ENCODE measurements at regions not wholly inside any gene's neighbourhood (a gene's known extent, or its start where the extent isn't known, plus 50 kb on each side); places are given as distances from the start of the nearest gene placed in this dataset.
"Not testable (repeated sequence)": the region's sequence is repeated elsewhere in the genome, so short reads cannot be mapped to it uniquely, and the experiment has no call there.

GRCh38 chr21:10270211-10270610, 251.2 kb upstream of the TPTE start:
- DNase-seq, result peak; percentile 38

DNA sequence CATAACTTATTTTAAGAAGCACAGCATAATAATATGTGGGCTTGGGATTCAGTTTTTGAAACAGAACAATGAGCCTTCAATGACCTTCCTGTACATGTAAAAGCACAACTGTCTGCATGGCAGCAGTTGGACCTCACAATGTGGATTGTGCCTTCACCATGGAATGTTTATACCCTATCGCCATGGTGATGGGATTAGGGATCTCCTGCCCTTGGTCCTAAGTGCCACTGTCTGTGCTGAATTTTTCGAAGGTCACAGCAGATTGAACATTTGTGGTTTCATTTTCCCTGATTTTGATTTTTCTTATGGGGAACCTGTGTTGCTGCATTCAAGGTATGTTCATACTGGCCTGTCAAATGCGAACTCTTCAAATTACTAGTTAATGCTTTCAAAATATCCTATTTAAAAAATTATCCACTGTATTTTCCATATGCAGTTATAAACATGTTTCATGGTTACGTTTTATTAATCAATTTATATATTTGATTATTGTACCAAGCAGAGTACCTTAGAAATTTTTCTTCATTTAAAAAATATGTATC, 249.6 kb upstream of the TPTE start:
- peak; percentile 0 for DNase-seq

DNA sequence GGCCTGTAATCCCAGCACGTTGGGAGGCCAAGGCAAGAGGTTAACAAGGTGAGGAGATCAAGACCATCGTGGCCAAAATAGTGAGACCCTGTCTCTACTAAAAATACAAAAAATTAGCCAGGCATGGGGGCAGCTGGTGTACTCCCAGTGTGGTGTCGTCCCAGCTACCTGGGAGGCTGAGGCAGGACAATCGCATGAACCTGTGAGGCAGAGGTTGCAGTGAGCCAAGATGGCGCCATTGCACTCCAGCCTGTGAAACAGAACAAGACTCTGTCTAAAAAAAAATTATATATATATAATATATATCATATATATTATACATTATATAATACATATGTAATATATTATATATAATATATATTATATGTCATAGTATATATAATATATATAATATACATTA, 249.2 kb upstream of the TPTE start:
- DNase-seq, result peak; percentile 17

DNA sequence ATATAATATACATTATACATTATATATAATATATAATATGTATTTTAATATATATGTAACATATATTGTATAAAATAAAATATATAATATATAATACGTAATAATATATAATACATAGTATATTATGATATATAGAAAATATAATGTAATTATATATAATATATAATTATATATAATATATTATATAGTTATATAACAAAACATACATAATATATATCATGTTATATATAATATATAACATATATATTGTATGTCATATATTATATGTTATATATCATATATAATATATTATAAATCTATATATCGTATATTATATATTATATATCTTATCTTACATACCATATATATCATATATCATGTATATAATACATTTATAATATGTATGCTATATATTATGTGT, 248.2 kb upstream of the TPTE start:
- peak; percentile 0 for DNase-seq

DNA sequence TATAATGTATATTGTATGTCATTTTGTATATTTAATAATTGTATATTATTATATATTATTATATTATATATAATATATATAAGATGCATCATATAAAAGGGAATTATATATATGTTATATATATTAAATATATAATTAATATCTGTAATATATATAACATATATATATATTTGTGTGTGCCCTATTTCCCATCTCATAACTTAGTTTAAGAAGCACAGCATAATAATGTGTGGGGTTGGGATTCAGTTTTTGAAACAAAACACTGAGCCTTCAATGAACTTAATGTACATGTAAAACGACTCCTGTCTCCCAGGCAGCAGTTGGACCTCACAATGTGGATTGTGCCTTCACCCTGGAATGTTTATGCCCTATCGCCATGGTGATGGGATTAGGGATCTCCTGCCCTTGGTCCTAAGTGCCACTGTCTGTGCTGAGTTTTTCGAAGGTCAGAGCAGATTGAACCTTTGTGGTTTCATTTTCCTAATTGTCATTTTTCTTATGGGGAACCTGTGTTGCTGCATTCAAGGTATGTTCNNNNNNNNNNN, 247.5 kb upstream of the TPTE start:
- DNase-seq, result not testable (repeated sequence)
